SK-N-SH (cell line): ENCODE measurements at regions not wholly inside any gene's neighbourhood (a gene's known extent, or its start where the extent isn't known, plus 50 kb on each side); places are given as distances from the start of the nearest gene placed in this dataset.
A peak's percentile ranks its signal among the peaks of the same experiment; 100 is the strongest.

ENCODE experiments used
- CTCF ChIA-PET: fragments of 300-600, 350-600 bp; formaldehyde crosslinking; extraction: SDS; loops from one replicate; lab custom pipeline; 2021; lab: Yijun Ruan, JAX
- POLR2A ChIA-PET: fragments of 350-600 bp; sonication (Branson Sonifier 250); formaldehyde crosslinking; extraction: SDS; loops from one replicate; lab custom pipeline; 2020; ENCODE audit warnings: antibody characterized with exemption, inconsistent platforms; lab: Yijun Ruan, JAX
- DNase-seq: peaks from one replicate; pipeline ENCODE4 v3.0.0; 2012
- H2AFZ ChIP-seq: fragments of 200-600 bp; sonication (generic); 2 replicates; pipeline ENCODE4 v1.8.1; 2016; ENCODE audit warnings: antibody characterized with exemption, mild to moderate bottlenecking, low read depth
- H3F3A ChIP-seq: fragments of 200-600 bp; sonication (generic); replicated peaks from 2 replicates; pipeline ENCODE3; 2016; ENCODE audit warnings: antibody characterized with exemption, mild to moderate bottlenecking; ENCODE audit not compliant: insufficient read depth
- H3K27ac ChIP-seq, 2 experiments: fragments of 200-500 bp in 1 of 2; fragments of 200-600 bp in 1 of 2; sonication (Bioruptor generic) in 1 of 2; sonication (generic), shearing (Covaris generic) in 1 of 2; 2 replicates each; pipeline versions ENCODE4 v1.5.1 to v1.6.1; 2014 to 2016; ENCODE audit warnings: low read depth in 2 of 2, inconsistent platforms in 1 of 2, low read length in 1 of 2, mild to moderate bottlenecking in 1 of 2, mixed read lengths in 1 of 2
- H3K27me3 ChIP-seq: fragments of 200-600 bp; sonication (generic), shearing (Covaris generic); 2 replicates; pipeline ENCODE4 v1.6.1; 2016; ENCODE audit warnings: mixed run types; ENCODE audit not compliant: insufficient read depth
- H3K36me3 ChIP-seq, 2 experiments: fragments of 200-500 bp in 1 of 2; fragments of 200-600 bp in 1 of 2; sonication (Bioruptor generic) in 1 of 2; sonication (generic) in 1 of 2; replicated peaks in 1 of 2; 2 replicates each; pipeline versions ENCODE3 to v1.5.1; 2014 to 2016; ENCODE audit warnings: low read length in 1 of 2, mild to moderate bottlenecking in 1 of 2; ENCODE audit not compliant: insufficient read depth in 2 of 2, control insufficient read depth in 1 of 2
- H3K4me1 ChIP-seq, 2 experiments: fragments of 200-500 bp in 1 of 2; fragments of 200-600 bp in 1 of 2; sonication (Bioruptor generic) in 1 of 2; sonication (generic), shearing (Covaris generic) in 1 of 2; 2 replicates each; pipeline versions ENCODE4 v1.5.1 to v1.6.1; 2014 to 2016; ENCODE audit warnings: low read depth in 1 of 2, low read length in 1 of 2, mixed run types in 1 of 2; ENCODE audit not compliant: insufficient read depth in 2 of 2, control insufficient read depth in 1 of 2
- H3K4me2 ChIP-seq: fragments of 200-600 bp; sonication (generic), shearing (Covaris generic); 2 replicates; pipeline ENCODE4 v1.6.1; 2017; ENCODE audit warnings: mixed run types
- H3K4me3 ChIP-seq, 2 experiments: fragments of 200-500 bp in 1 of 2; fragments of 200-600 bp in 1 of 2; sonication (Bioruptor generic) in 1 of 2; sonication (generic), shearing (Covaris generic) in 1 of 2; 2 replicates each; pipeline versions ENCODE4 v1.5.1 to v1.8.1; 2014 to 2016; ENCODE audit warnings: low read depth in 2 of 2, inconsistent platforms in 1 of 2, low read length in 1 of 2, mild to moderate bottlenecking in 1 of 2, mixed read lengths in 1 of 2, moderate library complexity in 1 of 2
- H3K79me2 ChIP-seq: fragments of 200-600 bp; sonication (generic); 2 replicates; pipeline ENCODE4 v1.8.1; 2017; ENCODE audit warnings: mild to moderate bottlenecking; ENCODE audit not compliant: insufficient read depth
- H3K9ac ChIP-seq: fragments of 200-600 bp; sonication (generic); 2 replicates; pipeline ENCODE4 v1.6.1; 2017; ENCODE audit warnings: mixed run types
- H3K9me2 ChIP-seq: fragments of 200-600 bp; sonication (generic); 2 replicates; pipeline ENCODE4 v1.6.1; 2017; ENCODE audit warnings: mixed run types
- H3K9me3 ChIP-seq: fragments of 200-600 bp; sonication (generic); 2 replicates; pipeline ENCODE4 v1.6.1; 2017; ENCODE audit warnings: mixed run types, mild to moderate bottlenecking, moderate library complexity
- H4K20me1 ChIP-seq: fragments of 200-600 bp; sonication (generic); 2 replicates; pipeline ENCODE4 v1.6.1; 2017; ENCODE audit warnings: mild to moderate bottlenecking, mixed run types; ENCODE audit not compliant: insufficient read depth
- ELF1 ChIP-seq: IDR thresholded peaks from 2 replicates; pipeline ENCODE4 v1.4.0; 2012
- EP300 ChIP-seq, 2 experiments: IDR thresholded peaks; 2 replicates each; pipeline versions ENCODE4 v1.4.0 to v1.6.1; 2012; ENCODE audit warnings: borderline replicate concordance in 1 of 2, low read depth in 1 of 2, low read length in 1 of 2
- EZH2phosphoT487 ChIP-seq: fragments of 200-600 bp; sonication (generic); IDR thresholded peaks from 2 replicates; pipeline ENCODE4 v1.6.1; 2017; ENCODE audit warnings: low read depth, mixed run types, mild to moderate bottlenecking, antibody characterized with exemption, moderate library complexity, borderline replicate concordance
- FOSL2 ChIP-seq: IDR thresholded peaks from 2 replicates; pipeline ENCODE4 v1.4.0; 2012; ENCODE audit warnings: low read depth, mild to moderate bottlenecking, moderate library complexity, borderline replicate concordance
- FOXJ3 ChIP-seq: sonication (generic); formaldehyde crosslinking; IDR thresholded peaks from 2 replicates; pipeline ENCODE4 v1.5.1; 2020; ENCODE audit warnings: mild to moderate bottlenecking, missing genetic modification reagents
- GABPA ChIP-seq: IDR thresholded peaks from 2 replicates; pipeline ENCODE4 v1.4.0; 2012; ENCODE audit warnings: low read depth, mild to moderate bottlenecking
- GATA2 ChIP-seq: sonication (generic); formaldehyde crosslinking; IDR thresholded peaks from 2 replicates; pipeline ENCODE4 v1.5.0; 2020; ENCODE audit warnings: mild to moderate bottlenecking, missing genetic modification reagents
- JUND ChIP-seq: IDR thresholded peaks from 2 replicates; pipeline ENCODE4 v1.4.0; 2012
- MAX ChIP-seq: IDR thresholded peaks from 2 replicates; pipeline ENCODE4 v1.4.0; 2012; ENCODE audit warnings: low read depth
- MEF2A ChIP-seq: IDR thresholded peaks from 2 replicates; pipeline ENCODE4 v1.4.0; 2012; ENCODE audit warnings: low read depth, borderline replicate concordance
- MXI1 ChIP-seq: IDR thresholded peaks from 2 replicates; pipeline ENCODE4 v1.6.1; 2012; ENCODE audit warnings: mild to moderate bottlenecking, low read depth, low read length, improper control_type of control experiment
- NFIC ChIP-seq: IDR thresholded peaks from 2 replicates; pipeline ENCODE4 v1.4.0; 2012; ENCODE audit warnings: borderline replicate concordance
- RAD21 ChIP-seq: IDR thresholded peaks from 2 replicates; pipeline ENCODE4 v1.6.1; 2012; ENCODE audit warnings: mild to moderate bottlenecking, low read length
- RCOR1 ChIP-seq: fragments of 150-350 bp; IDR thresholded peaks from 2 replicates; pipeline ENCODE4 v1.6.1; 2017; ENCODE audit warnings: antibody characterized with exemption, low read length
- REST ChIP-seq: IDR thresholded peaks from 2 replicates; pipeline ENCODE4 v1.6.1; 2012; ENCODE audit warnings: mild to moderate bottlenecking, low read depth, low read length, moderate library complexity
- RFX5 ChIP-seq: IDR thresholded peaks from 2 replicates; pipeline ENCODE4 v1.6.1; 2012; ENCODE audit warnings: mild to moderate bottlenecking, improper control_type of control experiment, low read length
- RXRA ChIP-seq: IDR thresholded peaks from 2 replicates; pipeline ENCODE4 v1.4.0; 2012; ENCODE audit warnings: low read depth, mild to moderate bottlenecking, borderline replicate concordance
- SIN3A ChIP-seq: IDR thresholded peaks from 2 replicates; pipeline ENCODE4 v1.6.1; 2012; ENCODE audit warnings: low read depth, mild to moderate bottlenecking, low read length, moderate library complexity, borderline replicate concordance
- SMC3 ChIP-seq: IDR thresholded peaks from 2 replicates; pipeline ENCODE4 v1.6.1; 2012; ENCODE audit warnings: low read depth, low read length, improper control_type of control experiment
- TAF1 ChIP-seq: IDR thresholded peaks from 2 replicates; pipeline ENCODE4 v1.6.1; 2012; ENCODE audit warnings: low read depth, mild to moderate bottlenecking, low read length, moderate library complexity, borderline replicate concordance
- USF1 ChIP-seq: IDR thresholded peaks from 2 replicates; pipeline ENCODE4 v1.4.0; 2012; ENCODE audit warnings: low read depth, borderline replicate concordance
- whole genome bisulfite sequencing: methylation state at CpG from one replicate; pipeline ENCODE4 v1.1.6; 2017; ENCODE audit warnings: low lambda C conversion rate; 5-methylcytosine and 5-hydroxymethylcytosine counted together

GRCh38 chr13:44270150-44270549 is 103.5 kb upstream of the SERP2 start:
- Histone ChIP-seq H3K4me2 (no peak overlapping the region), H4K20me1 (no peaks in the 10 kb centered on the region), H3K27me3 (no peaks in the 10 kb centered on the region), H3K4me3 (no peak overlapping the region), H3K9me3 (no peaks in the 10 kb centered on the region), H3K4me1 (peaks cover 3 to 39% of the 10 kb centered on the region in 2 experiments; a peak in 2 of 4 replicates), H3K79me2 (no peaks in the 10 kb centered on the region), H3K27ac (no peak overlapping the region; a peak in 1 of 4 replicates), H3K9me2 (no peaks in the 10 kb centered on the region), H3K36me3 (no peaks in the 10 kb centered on the region), H3F3A (no peaks in the 10 kb centered on the region), H3K9ac (no peak overlapping the region), H2AFZ (no peak overlapping the region)
- DNase-seq, result no peak
- POLR2A ChIA-PET, result interaction anchor here (1.1 kb wide), 1 partner anchor 10 kb away, joined by 3 read pairs; no protein-coding TSS in a partner anchor
- WGBS, result 96% methylated on average over 3 of the region's 3 CpGs
- CTCF ChIA-PET, result interaction anchor here (1.9 kb wide), 1 partner anchor 20 kb away, joined by 5 read pairs; no protein-coding TSS in a partner anchor
- no peak for TF ChIP-seq MEF2A
- no peak for TF ChIP-seq MXI1
- TF ChIP-seq FOSL2, result no peak
- no peak for TF ChIP-seq REST
- no peak for TF ChIP-seq EP300 (IDR thresholded peaks at IDR 0.05; ENCODE audit: borderline replicate concordance in 1 of 2, low read depth in 1 of 2, low read length in 1 of 2)
- no peak for TF ChIP-seq TAF1
- TF ChIP-seq FOXJ3 (CRISPR knock-in tag), result no peak
- no peak for TF ChIP-seq ELF1
- TF ChIP-seq GATA2 (CRISPR knock-in tag), result no peak
- no peak for TF ChIP-seq RXRA
- TF ChIP-seq RCOR1, result no peak
- TF ChIP-seq SMC3, result no peak
- TF ChIP-seq JUND, result no peak

GRCh38 chr13:44271031-44271455 is 102.6 kb upstream of the SERP2 start:
- Histone ChIP-seq H2AFZ (no peak overlapping the region), H3K4me3 (no peak overlapping the region), H3K4me2 (no peak overlapping the region), H3K27ac (peak overlapping the region in 1 of 2 experiments; percentile 87; a peak in 2 of 4 replicates), H3K79me2 (no peaks in the 10 kb centered on the region), H4K20me1 (no peaks in the 10 kb centered on the region), H3F3A (no peaks in the 10 kb centered on the region), H3K9me3 (no peaks in the 10 kb centered on the region), H3K9ac (no peak overlapping the region), H3K9me2 (no peaks in the 10 kb centered on the region), H3K27me3 (no peaks in the 10 kb centered on the region), H3K4me1 (peaks cover 3 to 46% of the 10 kb centered on the region in 2 experiments; a peak in 2 of 4 replicates)
- DNase-seq, result no peak
- 75% methylated on average over 4 of the region's 4 CpGs for WGBS
- ChIA-PET POLR2A (interaction anchor here (1.7 kb wide), 1 partner anchor 166 kb away, joined by 7 read pairs; no protein-coding TSS in a partner anchor), CTCF (interaction anchor here (1.1 to 2.1 kb wide), 3 partner anchors 11 to 168 kb away, joined by 3 to 9 read pairs (median 5); no protein-coding TSS in a partner anchor)
- TF ChIP-seq FOXJ3 (CRISPR knock-in tag) (no peak), RFX5 (no peak), EZH2phosphoT487 (no peak), SIN3A (no peak), MAX (no peak), FOSL2 (no peak), NFIC (no peak), USF1 (no peak), TAF1 (no peak), GABPA (no peak), ELF1 (no peak), RAD21 (no peak)
- TF ChIP-seq, all 33 proteins: peak for 0
- H3K36me3 ChIP-seq, result no peaks in the 10 kb centered on the region
